GM18498 (cell line): ENCODE measurements at regions not wholly inside any gene's neighbourhood (a gene's known extent, or its start where the extent isn't known, plus 50 kb on each side); places are given as distances from the start of the nearest gene placed in this dataset.

Experiments
- ATAC-seq: cut with Tn5 transposase; IDR thresholded peaks from one replicate; pipeline ENCODE4 v1.9.1; 2021; ENCODE audit warnings: mild to moderate bottlenecking, moderate library complexity; ENCODE audit not compliant: unreplicated experiment

GRCh38 chr2:228261546-228261945 lies 80.1 kb upstream of the SPHKAP start:
- no peak for ATAC-seq

- no peak for ATAC-seq
These were observed 75.9 kb upstream of the SPHKAP start for GRCh38 chr2:228257379-228257778.

GRCh38 chr2:228253752-228254151 lies 72.3 kb upstream of the SPHKAP start:
- ATAC-seq, result no peak

GRCh38 chr2:228247335-228247734 lies 65.8 kb upstream of the SPHKAP start:
- no peak for ATAC-seq

GRCh38 chr2:228245601-228246000 lies 64.1 kb upstream of the SPHKAP start:
- no peak for ATAC-seq

GRCh38 chr2:228242591-228242990 lies 61.1 kb upstream of the SPHKAP start:
- no peak for ATAC-seq

- no peak for ATAC-seq
These were observed 58.5 kb upstream of the SPHKAP start for GRCh38 chr2:228239907-228240561.

GRCh38 chr2:228239207-228239906 lies 57.9 kb upstream of the SPHKAP start:
- ATAC-seq, result no peak
